Hindlimb muscle (tissue), 1 donor: ENCODE measurements at regions not wholly inside any gene's neighbourhood (a gene's known extent, or its start where the extent isn't known, plus 50 kb on each side); places are given as distances from the start of the nearest gene placed in this dataset.

Experiments used
- DNase-seq: peaks from one replicate; pipeline ENCODE4 v3.0.0-alpha.2; 2013

GRCh38 chr6:134739299-134740026 is 210.4 kb downstream of the ALDH8A1 start:
- DNase-seq: no peak

DNA sequence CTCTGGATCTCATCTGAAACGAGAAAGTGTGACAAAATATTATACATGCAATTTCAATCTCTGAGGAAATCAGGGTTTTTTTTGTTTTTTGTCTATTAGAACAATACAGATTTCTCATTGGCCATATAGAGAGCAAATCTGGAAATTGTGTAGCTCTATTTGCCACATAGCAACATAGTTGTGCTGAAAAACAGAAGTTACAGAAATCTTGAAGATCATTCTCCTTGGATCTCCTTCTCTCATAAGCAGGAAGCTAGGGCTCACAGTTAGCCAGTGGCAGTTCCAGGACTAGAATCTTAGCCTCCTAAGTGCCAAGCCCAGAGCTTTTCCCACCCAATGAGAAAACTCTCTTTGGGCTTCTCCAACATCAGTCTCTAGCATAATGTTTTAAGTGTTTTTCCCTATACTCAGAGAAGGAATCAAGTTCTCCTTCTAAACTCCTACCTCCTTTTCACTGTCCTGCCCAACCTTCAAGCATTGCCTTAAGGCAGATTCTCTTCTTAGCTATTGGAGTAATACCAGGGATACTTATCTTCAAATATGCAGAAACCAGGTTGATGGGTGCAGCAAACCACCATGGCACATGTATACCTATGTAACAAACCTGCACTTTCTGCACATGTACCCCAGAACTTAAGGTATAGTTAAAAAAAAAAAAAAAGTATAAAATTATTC is 211.6 kb downstream of the ALDH8A1 start:
- no peak for DNase-seq

DNA sequence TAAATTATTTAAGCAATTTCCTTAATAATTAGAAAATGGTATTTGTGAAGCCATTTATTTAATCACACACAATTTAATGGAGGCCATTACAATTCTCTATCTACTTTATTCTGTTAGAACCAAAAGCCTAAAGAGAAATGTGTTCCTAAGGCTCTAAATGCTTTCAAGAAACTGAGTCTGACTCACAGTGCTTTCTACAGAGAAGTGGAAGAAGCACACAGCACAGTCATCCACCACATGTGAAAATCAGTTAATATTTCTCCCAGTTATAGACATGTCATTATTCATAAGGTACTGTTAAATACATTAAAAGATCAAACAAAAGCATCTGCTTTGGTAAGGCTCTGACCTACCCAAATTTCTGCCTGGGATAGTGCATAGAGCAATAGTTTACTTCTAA is 214.4 kb downstream of the ALDH8A1 start:
- no peak for DNase-seq

- no peak for DNase-seq
These were observed 215.5 kb downstream of the ALDH8A1 start for GRCh38 chr6:134734312-134734869.

- DNase-seq: no peak
These were observed 216.1 kb downstream of the ALDH8A1 start for GRCh38 chr6:134733801-134734200.

DNA sequence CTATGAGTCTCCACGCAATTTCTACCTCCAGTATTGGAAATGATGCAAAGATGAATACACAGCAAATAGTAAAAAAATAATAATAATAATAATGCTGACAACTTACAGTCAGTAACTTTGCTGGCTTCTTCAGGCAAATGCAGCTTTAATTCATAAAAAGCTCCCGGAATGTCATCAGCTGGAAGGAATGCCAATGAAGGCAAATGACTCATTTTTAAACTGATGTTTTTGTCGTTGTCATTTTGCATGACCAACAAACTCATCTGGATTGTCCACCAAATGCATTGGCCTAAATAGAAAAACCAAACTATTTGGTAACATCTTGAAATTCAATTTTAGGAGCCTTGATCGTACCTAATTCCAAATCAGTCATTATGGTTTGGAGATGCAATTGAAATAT is 217.1 kb downstream of the ALDH8A1 start:
- DNase-seq: no peak

GRCh38 chr6:134731615-134732014 is 218.3 kb downstream of the ALDH8A1 start:
- no peak for DNase-seq

- no peak for DNase-seq
These were observed 219.9 kb downstream of the ALDH8A1 start for GRCh38 chr6:134730013-134730412.

- no peak for DNase-seq
These were observed 220.3 kb downstream of the ALDH8A1 start for GRCh38 chr6:134729561-134729960.

DNA sequence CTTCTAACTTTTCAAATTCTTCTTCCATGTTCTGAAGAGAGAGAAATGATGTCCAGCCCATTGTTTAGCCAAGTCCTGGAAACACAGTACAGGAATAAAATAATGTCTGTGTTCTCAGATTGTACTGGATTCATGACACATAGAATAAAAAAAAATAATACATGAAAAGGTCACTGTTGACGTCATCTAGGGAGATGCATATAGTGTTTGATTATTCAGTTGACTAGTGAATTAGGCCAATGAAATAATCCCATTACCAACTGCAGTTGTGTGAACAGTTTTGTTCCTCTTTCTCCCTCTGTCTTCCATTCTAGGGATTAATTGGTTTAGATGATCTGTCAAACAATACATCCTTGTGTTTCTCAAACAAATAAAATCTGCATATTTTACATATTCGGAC is 222.8 kb downstream of the ALDH8A1 start:
- no peak for DNase-seq

DNA sequence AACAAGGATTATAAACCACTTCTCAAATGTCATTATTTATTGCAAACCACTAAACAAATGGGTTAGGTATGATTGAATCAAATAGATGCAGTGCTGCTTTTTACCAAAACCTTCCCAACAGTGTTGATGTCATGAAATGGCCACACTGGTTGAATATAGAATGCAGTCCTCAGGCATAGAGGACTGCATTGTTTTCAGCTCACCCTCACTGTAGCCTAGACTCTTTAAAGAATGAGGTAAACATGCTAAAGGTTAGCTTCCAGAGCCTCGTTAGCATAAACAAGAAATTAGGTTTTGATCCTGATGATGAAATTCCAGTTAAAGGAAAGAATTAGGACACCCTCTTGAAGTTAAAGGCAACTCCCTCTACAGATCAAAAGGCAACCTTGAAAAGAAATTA is 224.3 kb downstream of the ALDH8A1 start:
- DNase-seq: no peak

GRCh38 chr6:134724771-134725340 is 225.0 kb downstream of the ALDH8A1 start:
- peak; percentile 38 for DNase-seq

- DNase-seq: no peak
These were observed 226.6 kb downstream of the ALDH8A1 start for GRCh38 chr6:134723081-134723871.

DNA sequence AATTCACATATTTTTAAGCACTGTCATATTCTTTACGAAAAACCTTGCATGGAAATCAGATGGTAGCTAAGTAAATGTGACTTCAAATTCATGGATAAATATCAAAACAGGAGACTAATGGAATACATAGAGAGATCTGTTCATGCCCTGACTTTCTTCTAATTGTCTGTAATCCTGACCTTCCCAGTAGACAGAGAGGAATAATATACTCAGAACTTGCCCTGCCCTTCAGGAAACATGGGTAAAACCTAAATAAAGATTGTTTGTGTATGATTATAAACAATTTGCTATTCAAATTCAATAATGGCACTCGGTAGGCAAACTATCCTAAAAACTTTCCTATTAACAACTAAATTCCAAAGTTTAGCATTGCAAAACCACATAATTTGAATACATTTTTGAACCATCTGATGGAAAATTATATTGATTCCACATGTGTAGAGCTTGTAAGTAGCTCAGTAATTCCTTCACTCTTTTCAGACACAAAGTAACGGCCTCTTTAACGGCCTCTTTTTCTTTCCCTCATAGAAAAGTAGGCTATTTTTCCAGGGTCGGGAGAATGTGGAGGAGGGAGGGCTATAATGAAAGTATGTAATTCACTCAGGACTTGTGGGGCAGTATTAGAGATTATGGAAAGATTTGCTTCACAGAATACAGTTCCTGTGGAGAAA is 227.6 kb downstream of the ALDH8A1 start:
- DNase-seq: peak; percentile 70

- DNase-seq: no peak
These were observed 228.9 kb downstream of the ALDH8A1 start for GRCh38 chr6:134721060-134721405.

DNA sequence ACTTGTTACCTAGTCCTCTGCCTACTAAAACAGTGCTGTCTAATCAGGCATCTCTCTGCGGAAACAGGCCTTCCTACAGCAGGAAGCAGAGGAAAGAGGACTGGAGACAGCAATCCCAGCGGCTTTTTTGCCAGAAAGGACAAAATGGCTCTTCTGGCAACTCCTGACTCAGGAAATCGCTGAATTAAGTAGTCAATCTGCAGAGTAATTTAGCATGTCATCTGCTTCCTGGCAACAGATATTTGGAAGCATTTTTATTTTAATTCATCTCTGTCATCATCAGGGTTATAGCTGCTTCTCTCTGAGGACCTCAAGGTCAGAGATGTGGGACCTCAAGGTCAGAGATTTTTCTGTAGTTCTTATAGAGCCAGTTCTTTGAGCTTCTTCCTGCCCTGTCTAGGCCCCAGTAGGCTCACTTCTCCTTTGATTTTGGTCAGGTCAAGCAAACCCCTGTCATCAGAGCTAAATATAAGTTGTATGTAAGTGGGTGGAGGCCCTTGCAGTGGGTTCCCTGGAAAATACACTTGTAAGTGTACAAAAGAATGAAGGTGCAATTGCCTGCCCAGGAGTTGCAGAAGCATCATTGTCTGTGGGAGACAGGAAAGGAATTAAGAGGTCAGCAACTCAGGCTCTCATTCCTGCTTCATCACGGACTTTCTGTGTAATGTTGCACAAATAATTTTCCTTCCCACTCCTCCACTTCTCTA is 229.4 kb downstream of the ALDH8A1 start:
- no peak for DNase-seq

DNA sequence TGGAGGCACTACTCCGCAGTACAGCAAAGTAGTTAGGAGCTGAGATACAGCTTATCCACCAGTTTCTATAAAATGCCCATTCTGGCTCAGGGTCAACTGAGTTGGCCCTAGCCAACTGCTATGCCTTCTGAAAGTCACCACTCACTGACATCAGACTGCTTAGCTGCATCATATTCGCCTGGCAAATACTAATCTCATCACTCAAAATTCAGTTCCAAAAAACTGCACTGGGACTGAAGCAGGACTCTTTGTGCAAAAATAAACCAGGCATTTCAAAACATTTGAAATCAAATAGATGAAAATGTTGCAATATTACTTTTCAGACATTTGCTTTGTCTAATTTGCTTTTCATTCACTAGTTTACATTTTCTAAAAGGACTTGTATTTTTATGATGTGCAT is 230.0 kb downstream of the ALDH8A1 start:
- DNase-seq: no peak

- DNase-seq: no peak
These were observed 230.6 kb downstream of the ALDH8A1 start for GRCh38 chr6:134719286-134719685.

DNA sequence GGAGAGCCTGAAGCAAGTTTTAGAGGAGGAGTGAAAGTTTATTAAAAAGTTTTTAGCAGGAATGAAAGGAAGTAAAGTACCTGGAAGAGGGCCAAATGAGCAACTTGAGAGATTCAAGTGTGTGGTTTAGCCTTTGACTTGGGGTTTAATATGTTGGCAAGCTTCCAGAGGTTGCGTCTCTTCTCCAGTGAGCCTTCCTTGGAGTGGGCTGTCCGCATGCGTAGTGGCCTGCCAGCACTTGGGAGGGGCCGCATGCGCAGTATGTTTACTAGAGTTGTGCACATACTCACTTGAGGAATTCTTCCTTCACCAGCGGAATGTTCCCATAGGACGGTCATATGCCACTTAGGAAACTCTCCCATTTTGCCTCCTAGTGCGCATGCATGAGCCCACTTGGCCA is 235.2 kb downstream of the ALDH8A1 start:
- DNase-seq: no peak

DNA sequence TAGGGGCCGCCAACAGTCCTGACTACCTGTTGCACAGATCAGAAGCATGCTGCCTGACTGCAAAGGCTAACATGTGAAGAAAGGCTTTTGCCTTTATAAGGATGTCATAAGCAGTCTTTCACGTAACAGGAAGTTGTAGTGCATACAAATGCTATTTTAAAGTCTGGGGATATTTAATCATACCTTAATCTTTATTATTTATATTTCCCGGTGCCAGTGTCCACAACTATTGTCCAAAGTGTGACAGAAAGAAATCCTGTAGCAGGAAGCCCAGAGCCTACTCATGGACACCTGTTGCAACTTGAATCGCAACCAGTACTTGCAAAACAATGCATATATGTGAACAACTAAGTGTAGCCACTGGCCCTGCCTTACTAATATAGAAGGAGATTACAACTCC is 235.8 kb downstream of the ALDH8A1 start:
- no peak for DNase-seq

DNA sequence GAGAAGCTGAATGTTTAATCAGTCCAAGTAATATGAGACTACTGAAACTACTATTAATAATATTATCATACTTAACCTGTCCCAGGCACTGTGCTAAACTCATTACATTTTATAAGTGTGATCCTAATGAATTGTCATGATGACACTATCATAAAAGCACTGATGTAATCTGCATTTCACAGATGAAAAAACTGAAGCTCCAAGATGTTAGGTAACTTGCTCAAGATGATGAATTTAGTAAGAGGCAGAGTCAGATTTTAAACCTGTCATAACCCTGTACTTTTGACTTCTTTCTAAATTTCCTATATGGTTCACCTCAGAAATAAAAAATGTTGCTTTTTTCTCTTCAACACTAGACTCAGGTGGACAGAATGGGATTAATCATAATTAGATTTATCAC is 237.6 kb downstream of the ALDH8A1 start:
- no peak for DNase-seq

DNA sequence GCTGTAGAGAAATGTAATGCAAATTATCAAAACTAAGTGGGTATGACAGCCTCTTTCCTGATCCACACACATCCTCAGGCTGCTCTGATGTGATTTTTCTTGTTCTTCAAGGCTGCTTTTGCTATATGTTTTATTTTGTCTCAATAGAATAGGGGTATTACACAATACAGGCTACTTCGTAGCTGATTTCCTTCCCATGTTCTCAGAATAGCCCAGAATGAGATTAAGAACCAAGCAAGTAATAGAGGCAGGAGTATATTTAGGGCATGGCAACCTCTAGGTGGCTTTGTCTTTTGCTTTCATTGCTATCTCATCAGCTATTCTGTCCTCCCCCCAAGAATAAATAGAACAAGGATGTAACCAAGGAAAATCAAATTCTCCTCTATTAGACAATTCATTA is 241.8 kb downstream of the ALDH8A1 start:
- DNase-seq: no peak
